Progenitor cell of endocrine pancreas (in vitro differentiated cells): ENCODE measurements at regions not wholly inside any gene's neighbourhood (a gene's known extent, or its start where the extent isn't known, plus 50 kb on each side); places are given as distances from the start of the nearest gene placed in this dataset.

Experiments used
- DNase-seq: peaks from one replicate; pipeline ENCODE4 v3.0.0; 2021; ENCODE audit warnings: low spot score; ENCODE audit not compliant: unreplicated experiment
- H3K27ac Mint-ChIP-seq: 2 replicates; pipeline ENCODE4 v1.8.0; 2021; ENCODE audit warnings: mild to moderate bottlenecking, moderate library complexity, mixed read lengths
- H3K27me3 Mint-ChIP-seq: 2 replicates; pipeline ENCODE4 v1.8.0; 2021; ENCODE audit warnings: mixed read lengths
- H3K36me3 Mint-ChIP-seq: 2 replicates; pipeline ENCODE4 v1.8.0; 2022; ENCODE audit warnings: mixed read lengths; ENCODE audit not compliant: insufficient read depth
- H3K4me1 Mint-ChIP-seq: 2 replicates; pipeline ENCODE4 v1.8.0; 2021; ENCODE audit warnings: low read depth, mixed read lengths
- H3K4me3 Mint-ChIP-seq: 2 replicates; pipeline ENCODE4 v1.8.0; 2021; ENCODE audit warnings: low read depth, mild to moderate bottlenecking, moderate library complexity, mixed read lengths
- H3K9me3 Mint-ChIP-seq: 2 replicates; pipeline ENCODE4 v1.8.0; 2021; ENCODE audit warnings: low read depth, mixed read lengths
- CTCF ChIP-seq: fragments of 200-600 bp; sonication (generic); IDR thresholded peaks from one replicate; pipeline ENCODE4 v1.5.0; 2021; ENCODE audit warnings: antibody characterized with exemption, mild to moderate bottlenecking; ENCODE audit not compliant: unreplicated experiment

- H3K9me3 Mint-ChIP-seq, result peaks cover 7% of the 10 kb centered on the region
- H3K27me3 Mint-ChIP-seq, result no peaks in the 10 kb centered on the region
- TF ChIP-seq CTCF, result no peak
- H3K4me3 Mint-ChIP-seq, result no peak overlapping the region
- H3K27ac Mint-ChIP-seq, result no peak overlapping the region
- no peaks in the 10 kb centered on the region for H3K4me1 Mint-ChIP-seq
- no peaks in the 10 kb centered on the region for H3K36me3 Mint-ChIP-seq
- DNase-seq, result no peak
These were observed 120.2 kb upstream of the GPRIN3 start for GRCh38 chr4:89427782-89428181.

GRCh38 chr4:89425023-89425422, 117.4 kb upstream of the GPRIN3 start:
- TF ChIP-seq CTCF, result no peak
- Mint-ChIP-seq H3K4me1 (no peaks in the 10 kb centered on the region), H3K27me3 (no peaks in the 10 kb centered on the region), H3K4me3 (no peak overlapping the region), H3K36me3 (no peaks in the 10 kb centered on the region), H3K9me3 (peaks cover 7% of the 10 kb centered on the region), H3K27ac (no peak overlapping the region)
- DNase-seq, result no peak

GRCh38 chr4:89422441-89422990, 114.9 kb upstream of the GPRIN3 start:
- no peak for TF ChIP-seq CTCF
- no peaks in the 10 kb centered on the region for H3K27me3 Mint-ChIP-seq
- peaks cover 7% of the 10 kb centered on the region for H3K9me3 Mint-ChIP-seq
- no peak for DNase-seq
- no peak overlapping the region for H3K27ac Mint-ChIP-seq
- no peak overlapping the region for H3K4me3 Mint-ChIP-seq
- H3K4me1 Mint-ChIP-seq, result no peaks in the 10 kb centered on the region
- H3K36me3 Mint-ChIP-seq, result no peaks in the 10 kb centered on the region

GRCh38 chr4:89420507-89420906, 112.9 kb upstream of the GPRIN3 start:
- no peak for DNase-seq
- Mint-ChIP-seq H3K4me3 (no peak overlapping the region), H3K36me3 (no peaks in the 10 kb centered on the region), H3K27me3 (no peaks in the 10 kb centered on the region), H3K9me3 (no peaks in the 10 kb centered on the region), H3K27ac (no peak overlapping the region), H3K4me1 (no peaks in the 10 kb centered on the region)
- TF ChIP-seq CTCF, result no peak

GRCh38 chr4:89419111-89419695, 111.6 kb upstream of the GPRIN3 start:
- no peaks in the 10 kb centered on the region for H3K27me3 Mint-ChIP-seq

More at GRCh38 chr4:89419111-89419695, 111.6 kb upstream of the GPRIN3 start:
- no peak for DNase-seq
- Mint-ChIP-seq H3K9me3 (no peaks in the 10 kb centered on the region), H3K4me1 (no peaks in the 10 kb centered on the region), H3K36me3 (no peaks in the 10 kb centered on the region), H3K27ac (no peak overlapping the region), H3K4me3 (no peak overlapping the region)
- no peak for TF ChIP-seq CTCF
